HG03175 (cell line): ENCODE measurements at regions not wholly inside any gene's neighbourhood (a gene's known extent, or its start where the extent isn't known, plus 50 kb on each side); places are given as distances from the start of the nearest gene placed in this dataset.

Source experiments
- ATAC-seq: cut with Tn5 transposase; IDR thresholded peaks from one replicate; pipeline ENCODE4 v1.9.1; 2021; ENCODE audit warnings: mild to moderate bottlenecking, moderate library complexity; ENCODE audit not compliant: unreplicated experiment

GRCh38 chr15:91784973-91785709 lies 68.4 kb upstream of the SLCO3A1 start:
- no peak for ATAC-seq

DNA sequence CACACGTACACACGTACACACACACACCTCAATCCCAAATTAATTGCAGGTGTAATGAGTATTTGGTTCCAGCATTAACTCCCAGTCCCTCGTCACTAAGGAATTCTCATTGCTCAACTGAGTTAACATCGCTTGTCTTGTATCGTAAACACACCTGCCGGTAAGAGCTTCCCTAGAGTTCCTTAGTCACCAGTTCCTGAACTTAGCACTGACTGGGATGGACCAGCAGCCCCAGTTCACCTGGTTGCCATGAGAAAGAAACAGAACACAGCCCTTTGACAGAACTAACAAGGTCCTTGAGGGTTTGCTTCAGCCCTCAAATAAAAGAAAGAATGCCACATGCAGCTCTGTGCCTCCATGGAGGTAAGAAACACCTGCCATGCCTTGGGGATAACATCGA lies 66.3 kb upstream of the SLCO3A1 start:
- ATAC-seq: no peak

DNA sequence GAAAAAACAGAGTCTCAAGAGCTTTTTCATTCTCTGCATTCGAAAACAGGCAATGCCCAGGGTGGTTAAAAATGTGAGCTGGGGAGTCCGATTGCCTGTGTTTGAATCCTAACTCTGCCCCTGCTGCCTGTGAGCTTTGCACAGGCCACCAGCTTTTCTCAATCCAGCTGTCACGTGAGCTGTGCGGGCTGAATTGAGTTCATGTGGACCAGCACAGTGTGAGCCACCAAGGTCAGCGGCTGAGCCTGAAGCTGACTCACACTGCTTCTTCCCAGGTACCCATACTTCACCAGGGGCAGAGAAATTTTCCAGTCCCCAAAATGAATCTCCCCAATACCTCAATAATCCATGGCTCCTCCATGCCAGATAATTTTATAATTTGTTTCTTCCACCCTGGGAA lies 64.4 kb upstream of the SLCO3A1 start:
- ATAC-seq: no peak

DNA sequence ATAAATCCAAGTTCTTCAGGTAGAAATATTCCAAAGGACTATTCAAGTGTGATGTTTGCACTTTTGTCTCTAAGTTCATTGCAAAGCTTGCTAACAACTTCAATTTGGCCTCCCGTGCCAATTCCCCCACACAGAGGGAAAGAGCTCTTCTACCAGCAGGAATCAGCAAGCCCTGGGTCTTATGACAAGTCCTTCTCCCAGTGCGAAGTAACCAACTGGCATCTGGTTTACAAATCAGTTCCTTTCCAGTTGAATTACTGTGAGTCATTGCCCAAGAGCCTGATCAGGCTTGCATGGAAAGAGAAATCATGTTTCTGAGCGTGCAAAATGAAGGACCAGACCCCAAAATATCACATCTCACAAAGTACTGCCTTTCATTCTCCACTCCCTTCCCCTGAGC lies 62.7 kb upstream of the SLCO3A1 start:
- no peak for ATAC-seq

DNA sequence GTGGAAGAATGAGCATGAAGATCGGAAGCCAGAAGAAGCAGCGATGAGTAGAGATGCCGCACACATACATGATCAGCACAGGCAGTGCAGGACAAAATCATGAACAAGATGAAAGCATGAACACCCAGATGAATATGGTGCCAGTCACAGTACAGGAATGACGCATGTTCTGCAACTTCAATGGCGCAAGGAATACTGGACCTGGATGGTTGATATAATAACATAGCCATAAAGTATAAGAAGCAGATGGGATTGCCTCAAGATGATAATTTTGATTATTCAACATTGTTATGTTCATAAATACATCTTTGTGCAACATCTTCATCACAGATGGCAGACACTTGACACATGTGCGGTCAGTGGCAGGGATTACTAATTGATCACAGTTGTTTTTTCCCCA lies 59.7 kb upstream of the SLCO3A1 start:
- no peak for ATAC-seq

GRCh38 chr15:91795235-91795634 lies 58.3 kb upstream of the SLCO3A1 start:
- no peak for ATAC-seq

DNA sequence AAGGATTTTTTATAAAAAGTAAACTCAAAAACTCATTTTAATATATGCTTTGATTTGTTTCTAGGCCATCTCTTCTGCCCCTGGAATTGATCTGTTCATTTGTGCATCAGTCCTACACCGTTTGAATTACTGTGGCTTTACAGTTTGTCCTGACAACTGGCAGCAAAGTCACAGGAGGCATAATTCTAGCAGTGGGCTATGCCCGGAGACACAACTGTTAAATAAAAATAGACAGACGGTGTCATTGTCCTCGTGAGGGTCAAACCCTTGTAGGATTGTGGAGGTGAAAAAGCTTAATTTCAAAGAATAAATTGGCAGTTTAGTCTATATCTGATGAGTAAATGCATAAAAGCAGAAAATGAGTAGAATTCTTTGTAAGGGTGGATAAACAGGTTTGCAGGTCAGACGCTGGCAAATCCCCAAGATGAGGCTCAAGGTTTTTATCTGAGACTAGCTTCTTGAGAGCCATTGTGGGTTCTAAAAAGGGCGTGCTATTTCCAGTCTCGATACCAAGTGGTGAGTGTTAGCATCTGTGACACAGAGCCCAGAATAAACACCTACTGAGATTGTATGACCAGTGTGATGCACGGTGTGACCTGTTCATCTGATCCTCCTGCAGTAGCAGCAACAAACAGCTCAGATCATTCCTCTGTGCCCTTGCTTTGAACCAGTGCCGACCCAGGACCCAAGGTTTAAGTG lies 51.5 kb upstream of the SLCO3A1 start:
- ATAC-seq: no peak

DNA sequence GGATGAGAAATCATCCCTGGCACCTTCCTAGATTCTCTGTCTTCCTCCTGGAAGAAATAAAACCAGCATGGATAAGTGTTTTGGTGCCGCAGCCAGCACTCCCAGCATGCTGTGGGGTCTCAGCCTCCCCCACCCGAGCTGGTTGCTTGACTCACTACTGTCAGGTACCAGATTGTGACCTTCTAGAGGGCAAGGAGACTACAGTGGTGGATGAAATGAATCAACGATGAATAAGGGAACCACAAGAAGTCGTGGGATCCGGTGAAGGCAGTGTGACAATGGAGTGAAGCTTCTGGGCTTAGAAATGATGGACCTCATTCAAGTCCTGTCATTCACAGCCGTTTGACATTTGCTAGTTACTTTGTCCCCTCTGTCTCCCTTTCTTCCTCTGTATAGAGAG lies 50.2 kb upstream of the SLCO3A1 start:
- no peak for ATAC-seq
